ENCODE measurements at regions not wholly inside any gene's neighbourhood (a gene's known extent, or its start where the extent isn't known, plus 50 kb on each side); places are given as distances from the start of the nearest gene placed in this dataset.
A peak's percentile ranks its signal among the peaks of the same experiment; 100 is the strongest.

DNA sequence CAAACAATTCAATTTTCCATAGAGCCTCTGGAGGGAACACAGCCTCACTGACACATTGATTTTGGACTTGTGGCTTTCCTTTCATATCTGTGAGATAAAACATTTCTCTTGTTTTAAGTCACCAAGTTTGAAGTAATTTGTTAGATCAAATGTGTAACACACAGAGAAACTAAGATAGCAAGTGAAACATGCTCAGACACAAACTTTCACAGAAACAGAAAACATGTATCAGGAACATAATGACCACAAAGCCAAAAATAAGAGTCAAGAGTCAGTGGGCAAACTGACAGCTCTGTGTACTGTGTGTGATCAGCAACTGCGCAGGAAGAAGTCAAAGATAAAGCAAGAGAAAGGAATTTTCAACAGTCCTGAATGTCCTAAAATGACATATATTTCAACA, 1237.5 kb downstream of the AMY1C start (continued):
- TF ChIP-seq, protein P1, sequence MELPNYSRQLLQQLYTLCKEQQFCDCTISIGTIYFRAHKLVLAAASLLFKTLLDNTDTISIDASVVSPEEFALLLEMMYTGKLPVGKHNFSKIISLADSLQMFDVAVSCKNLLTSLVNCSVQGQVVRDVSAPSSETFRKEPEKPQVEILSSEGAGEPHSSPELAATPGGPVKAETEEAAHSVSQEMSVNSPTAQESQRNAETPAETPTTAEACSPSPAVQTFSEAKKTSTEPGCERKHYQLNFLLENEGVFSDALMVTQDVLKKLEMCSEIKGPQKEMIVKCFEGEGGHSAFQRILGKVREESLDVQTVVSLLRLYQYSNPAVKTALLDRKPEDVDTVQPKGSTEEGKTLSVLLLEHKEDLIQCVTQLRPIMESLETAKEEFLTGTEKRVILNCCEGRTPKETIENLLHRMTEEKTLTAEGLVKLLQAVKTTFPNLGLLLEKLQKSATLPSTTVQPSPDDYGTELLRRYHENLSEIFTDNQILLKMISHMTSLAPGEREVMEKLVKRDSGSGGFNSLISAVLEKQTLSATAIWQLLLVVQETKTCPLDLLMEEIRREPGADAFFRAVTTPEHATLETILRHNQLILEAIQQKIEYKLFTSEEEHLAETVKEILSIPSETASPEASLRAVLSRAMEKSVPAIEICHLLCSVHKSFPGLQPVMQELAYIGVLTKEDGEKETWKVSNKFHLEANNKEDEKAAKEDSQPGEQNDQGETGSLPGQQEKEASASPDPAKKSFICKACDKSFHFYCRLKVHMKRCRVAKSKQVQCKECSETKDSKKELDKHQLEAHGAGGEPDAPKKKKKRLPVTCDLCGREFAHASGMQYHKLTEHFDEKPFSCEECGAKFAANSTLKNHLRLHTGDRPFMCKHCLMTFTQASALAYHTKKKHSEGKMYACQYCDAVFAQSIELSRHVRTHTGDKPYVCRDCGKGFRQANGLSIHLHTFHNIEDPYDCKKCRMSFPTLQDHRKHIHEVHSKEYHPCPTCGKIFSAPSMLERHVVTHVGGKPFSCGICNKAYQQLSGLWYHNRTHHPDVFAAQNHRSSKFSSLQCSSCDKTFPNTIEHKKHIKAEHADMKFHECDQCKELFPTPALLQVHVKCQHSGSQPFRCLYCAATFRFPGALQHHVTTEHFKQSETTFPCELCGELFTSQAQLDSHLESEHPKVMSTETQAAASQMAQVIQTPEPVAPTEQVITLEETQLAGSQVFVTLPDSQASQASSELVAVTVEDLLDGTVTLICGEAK (IDR thresholded peaks at IDR 0.05; ENCODE audit: borderline replicate concordance), result no peak
- TF ChIP-seq TCF12 (IDR thresholded peaks at IDR 0.05; ENCODE audit: low read depth, low read length), result no peak
- no peak for TF ChIP-seq NFXL1 (IDR thresholded peaks at IDR 0.05; ENCODE audit: borderline replicate concordance)
- no peak for TF ChIP-seq ESRRA (IDR thresholded peaks at IDR 0.05; ENCODE audit: low read length)
- TF ChIP-seq GABPA (IDR thresholded peaks at IDR 0.05; ENCODE audit: low read depth), result no peak
- TF ChIP-seq CBX3 (IDR thresholded peaks at IDR 0.05; ENCODE audit: borderline replicate concordance, low read depth), result no peak
- peak; percentile 74; the same call in 1 of the 2 replicates for TF ChIP-seq ZBED1 (IDR thresholded peaks at IDR 0.05; ENCODE audit: borderline replicate concordance)
- TF ChIP-seq CEBPZ (IDR thresholded peaks at IDR 0.05; ENCODE audit: low read depth, low read length), result no peak
- 0 out of 2 replicates have a peak, but pooled peaks have one; percentile 63 for TF ChIP-seq CBX5 (IDR thresholded peaks at IDR 0.05; ENCODE audit: low read depth)
- no peak for TF ChIP-seq SREBF1 (IDR thresholded peaks at IDR 0.05; ENCODE audit: low read length)
- TF ChIP-seq EZH2 (IDR thresholded peaks at IDR 0.05; ENCODE audit: borderline replicate concordance, control insufficient read depth, low read depth, low read length), result no peak
- no peak for TF ChIP-seq BRCA1 (IDR thresholded peaks at IDR 0.05; ENCODE audit: low read depth, low read length)
- TF ChIP-seq MXI1 (IDR thresholded peaks at IDR 0.05; ENCODE audit: low read depth, low read length), result no peak
- TF ChIP-seq CREB1 (IDR thresholded peaks at IDR 0.05; ENCODE audit: low read depth), result peak; percentile 38; the same call in 1 of the 2 replicates
- TF ChIP-seq NKRF (conservative IDR thresholded peaks at IDR 0.05), result no peak
- no peak for TF ChIP-seq ASH2L (IDR thresholded peaks at IDR 0.05; ENCODE audit: borderline replicate concordance, low read depth)
- TF ChIP-seq E2F8 (IDR thresholded peaks at IDR 0.05; ENCODE audit: low read depth, partially characterized antibody), result no peak
- no peak for TF ChIP-seq NR2C2 (IDR thresholded peaks at IDR 0.05; ENCODE audit: borderline replicate concordance, control insufficient read depth, insufficient read length, low read depth)

Measured in GM12878 (cell line).